NB4 (cell line): ENCODE measurements at regions not wholly inside any gene's neighbourhood (a gene's known extent, or its start where the extent isn't known, plus 50 kb on each side); places are given as distances from the start of the nearest gene placed in this dataset.

Experiments
- CTCF ChIP-seq: IDR thresholded peaks from one replicate; pipeline ENCODE4 v1.5.1; 2012; ENCODE audit warnings: low read depth, low read length
- POLR2A ChIP-seq: IDR thresholded peaks from 2 replicates; pipeline ENCODE4 v1.6.1; 2011; ENCODE audit warnings: mild to moderate bottlenecking; ENCODE audit not compliant: insufficient read length; ENCODE audit errors: extremely low read depth

- TF ChIP-seq POLR2A: no peak
- no peak for TF ChIP-seq CTCF
Observed at GRCh38 chr2:24438106-24438505, 52.9 kb upstream of the NCOA1 start.
